ENCODE measurements at regions not wholly inside any gene's neighbourhood (a gene's known extent, or its start where the extent isn't known, plus 50 kb on each side); places are given as distances from the start of the nearest gene placed in this dataset.
"Not testable (repeated sequence)": the region's sequence is repeated elsewhere in the genome, so short reads cannot be mapped to it uniquely, and the experiment has no call there.

DNA sequence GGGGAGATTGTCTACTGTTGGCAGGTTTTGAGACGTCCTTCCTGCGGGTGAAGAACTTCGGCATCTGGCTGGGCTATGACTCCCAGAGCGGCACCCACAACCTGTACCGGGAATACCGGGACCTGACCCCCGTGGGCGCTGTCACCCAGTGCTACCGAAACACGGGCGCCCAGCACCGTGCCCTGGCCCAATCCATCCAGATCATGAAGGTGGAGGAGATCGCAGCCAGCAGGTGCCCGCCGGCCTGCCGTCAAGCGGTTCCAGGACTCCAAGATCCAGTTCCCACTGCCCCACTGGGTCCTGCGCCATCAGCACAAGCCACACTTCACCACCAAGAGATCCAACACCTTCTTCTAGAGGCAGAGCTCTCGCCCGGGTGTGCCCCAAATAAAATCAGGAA lies 194.9 kb upstream of the EPHA6 start:
- no peaks in the 10 kb centered on the region for H3K4me1 Mint-ChIP-seq
- peaks cover 0 to 29% (median 13%) of the 10 kb centered on the region in 6 donors for H3K9me3 Mint-ChIP-seq
- no peak for DNase-seq
- H3K36me3 Mint-ChIP-seq = no peaks in the 10 kb centered on the region
- H3K27ac Mint-ChIP-seq = no peak overlapping the region
- H3K27me3 Mint-ChIP-seq (ENCODE audit: low read depth in 3 of 3) = no peaks in the 10 kb centered on the region
- no peak overlapping the region for H3K4me3 Mint-ChIP-seq

- Mint-ChIP-seq H3K4me1 (no peaks in the 10 kb centered on the region), H3K9me3 (peaks cover 10 to 28% (median 21%) of the 10 kb centered on the region in 6 donors)
- DNase-seq = no peak
These were observed 191.5 kb upstream of the EPHA6 start for GRCh38 chr3:96622878-96623277.

GRCh38 chr3:96631050-96631449 lies 183.3 kb upstream of the EPHA6 start:
- Mint-ChIP-seq H3K4me3 (no peak overlapping the region), H3K9me3 (peaks cover 4 to 24% (median 12%) of the 10 kb centered on the region in 6 donors), H3K36me3 (peaks cover 0 to 3% (median 0%) of the 10 kb centered on the region in 3 donors), H3K27ac (no peak overlapping the region), H3K4me1 (no peaks in the 10 kb centered on the region), H3K27me3 (ENCODE audit: low read depth in 3 of 3) (no peaks in the 10 kb centered on the region)
- DNase-seq = no peak

More at GRCh38 chr3:96622878-96623277, 191.5 kb upstream of the EPHA6 start:
- H3K4me3 Mint-ChIP-seq = no peak overlapping the region
- no peaks in the 10 kb centered on the region for H3K27me3 Mint-ChIP-seq (ENCODE audit: low read depth in 3 of 3)
- no peak overlapping the region for H3K27ac Mint-ChIP-seq
- no peaks in the 10 kb centered on the region for H3K36me3 Mint-ChIP-seq

GRCh38 chr3:96646596-96646995 lies 167.8 kb upstream of the EPHA6 start:
- H3K27me3 Mint-ChIP-seq (ENCODE audit: low read depth in 3 of 3) = peaks cover 0 to 2% (median 0%) of the 10 kb centered on the region in 3 donors
- H3K36me3 Mint-ChIP-seq = peaks cover 0 to 3% (median 0%) of the 10 kb centered on the region in 3 donors
- no peak for DNase-seq
- H3K9me3 Mint-ChIP-seq = peaks cover 3 to 31% (median 14%) of the 10 kb centered on the region in 6 donors
- no peak overlapping the region for H3K4me3 Mint-ChIP-seq
- H3K4me1 Mint-ChIP-seq = no peaks in the 10 kb centered on the region
- H3K27ac Mint-ChIP-seq = no peak overlapping the region

GRCh38 chr3:96657710-96658109 lies 156.7 kb upstream of the EPHA6 start:
- DNase-seq = no peak
- Mint-ChIP-seq H3K36me3 (no peaks in the 10 kb centered on the region), H3K27ac (no peak overlapping the region), H3K9me3 (peaks cover 8 to 36% (median 19%) of the 10 kb centered on the region in 6 donors), H3K4me1 (no peaks in the 10 kb centered on the region), H3K4me3 (no peak overlapping the region), H3K27me3 (ENCODE audit: low read depth in 3 of 3) (no peaks in the 10 kb centered on the region)

DNA sequence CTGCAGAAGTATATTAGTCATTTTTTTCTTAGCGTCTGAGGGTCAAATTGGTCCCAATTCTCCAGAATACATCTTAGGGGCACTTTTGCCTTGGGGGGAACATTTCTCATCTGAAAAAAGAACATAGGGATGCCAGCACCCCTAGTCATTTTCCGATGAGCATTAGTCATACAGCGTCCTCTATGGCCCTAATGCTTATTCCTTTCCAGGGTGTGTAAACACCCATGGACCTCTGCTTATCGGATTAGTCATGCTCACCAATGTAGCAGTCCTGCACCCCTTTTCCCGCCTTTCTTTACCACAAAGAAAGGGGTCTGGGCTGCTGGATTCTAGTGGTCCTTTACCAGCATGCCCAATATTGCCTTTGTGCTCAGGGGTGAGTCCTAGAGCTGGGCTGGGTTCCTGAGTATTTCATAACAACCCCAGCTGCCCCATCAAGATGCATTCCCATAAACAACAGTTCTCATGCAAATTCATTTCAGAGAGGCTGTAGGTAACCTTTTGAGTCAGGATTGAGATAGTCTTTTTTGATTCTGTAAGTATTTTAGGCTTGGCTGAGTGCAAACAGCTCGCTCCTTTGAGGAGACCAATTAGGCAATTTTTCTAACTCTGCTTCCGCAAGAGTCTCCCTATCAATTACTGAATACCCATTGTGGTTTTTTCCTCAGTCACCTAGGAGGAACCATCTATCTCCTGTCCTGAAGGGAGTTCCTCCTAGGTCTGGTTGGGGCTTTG lies 142.4 kb upstream of the EPHA6 start:
- DNase-seq; H3K27ac Mint-ChIP-seq; H3K36me3 Mint-ChIP-seq; H3K4me1 Mint-ChIP-seq; H3K27me3 Mint-ChIP-seq (ENCODE audit: low read depth in 3 of 3); H3K4me3 Mint-ChIP-seq: not testable (repeated sequence)
- H3K9me3 Mint-ChIP-seq = peaks cover 10 to 55% (median 15%) of the 10 kb centered on the region in 6 donors

DNA sequence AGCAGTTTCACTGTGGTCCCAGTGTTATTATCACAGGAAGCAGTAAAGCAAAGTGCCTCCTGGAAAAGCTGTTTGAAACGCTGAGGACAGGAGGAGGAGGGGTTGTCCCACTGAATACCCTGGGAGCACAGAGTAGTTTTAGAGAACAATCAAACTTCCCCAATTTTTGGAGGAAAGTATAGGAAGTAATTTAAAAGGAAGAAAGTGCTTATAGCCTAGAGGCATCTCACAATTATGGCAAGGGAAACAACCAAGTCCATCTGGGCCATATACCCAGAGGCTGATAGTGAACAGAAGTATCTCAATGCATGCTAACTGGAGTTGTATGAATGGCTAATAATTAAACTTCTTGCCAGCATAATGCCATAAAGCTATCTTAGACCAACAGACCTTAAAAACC lies 137.2 kb upstream of the EPHA6 start:
- Mint-ChIP-seq H3K27ac (no peak overlapping the region), H3K4me3 (no peak overlapping the region), H3K4me1 (no peaks in the 10 kb centered on the region), H3K36me3 (peaks cover 0 to 6% (median 0%) of the 10 kb centered on the region in 3 donors), H3K9me3 (peaks cover 7 to 44% (median 19%) of the 10 kb centered on the region in 6 donors), H3K27me3 (ENCODE audit: low read depth in 3 of 3) (peaks cover 0 to 4% (median 0%) of the 10 kb centered on the region in 3 donors)
- no peak for DNase-seq

- Mint-ChIP-seq H3K4me1 (no peaks in the 10 kb centered on the region), H3K9me3 (peaks cover 7 to 38% (median 22%) of the 10 kb centered on the region in 6 donors), H3K27me3 (ENCODE audit: low read depth in 3 of 3) (peaks cover 0 to 2% (median 0%) of the 10 kb centered on the region in 3 donors), H3K4me3 (no peak overlapping the region), H3K27ac (no peak overlapping the region), H3K36me3 (peaks cover 0 to 6% (median 0%) of the 10 kb centered on the region in 3 donors)
- no peak for DNase-seq
These were observed 136.1 kb upstream of the EPHA6 start for GRCh38 chr3:96678325-96678724.

- no peaks in the 10 kb centered on the region for H3K4me1 Mint-ChIP-seq
- no peak for DNase-seq
- no peak overlapping the region for H3K4me3 Mint-ChIP-seq
- H3K27ac Mint-ChIP-seq = no peak overlapping the region
- H3K36me3 Mint-ChIP-seq = no peaks in the 10 kb centered on the region
- peaks cover 28 to 77% (median 45%) of the 10 kb centered on the region in 6 donors for H3K9me3 Mint-ChIP-seq
- H3K27me3 Mint-ChIP-seq (ENCODE audit: low read depth in 3 of 3) = peaks cover 0 to 2% (median 0%) of the 10 kb centered on the region in 3 donors
These were observed 113.8 kb upstream of the EPHA6 start for GRCh38 chr3:96700322-96701315.

- Mint-ChIP-seq H3K4me3 (no peak overlapping the region), H3K9me3 (peaks cover 19 to 47% (median 27%) of the 10 kb centered on the region in 6 donors), H3K36me3 (no peaks in the 10 kb centered on the region)
These were observed 108.5 kb upstream of the EPHA6 start for GRCh38 chr3:96705895-96706294.

DNA sequence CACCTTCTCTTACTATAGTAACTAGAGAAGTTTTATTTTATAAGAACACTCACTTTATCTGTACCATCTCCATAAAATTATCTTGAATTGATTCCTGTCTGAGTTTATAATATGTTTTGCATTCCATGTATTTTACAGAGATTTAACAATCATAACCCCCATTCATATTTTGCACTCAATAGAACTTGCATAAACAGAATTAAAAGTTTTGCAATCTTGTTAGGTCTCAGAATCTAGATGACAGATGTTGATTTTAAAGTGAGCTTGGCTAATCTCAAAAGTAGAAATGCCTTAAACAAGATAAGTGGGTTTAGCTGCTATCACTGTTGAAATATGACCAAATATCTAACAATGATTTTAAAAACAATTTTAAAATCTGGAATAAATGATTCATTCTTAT lies 107.9 kb upstream of the EPHA6 start:
- H3K27ac Mint-ChIP-seq = no peak overlapping the region
- no peaks in the 10 kb centered on the region for H3K36me3 Mint-ChIP-seq
- DNase-seq = no peak
- H3K9me3 Mint-ChIP-seq = peaks cover 16 to 42% (median 27%) of the 10 kb centered on the region in 6 donors
- no peaks in the 10 kb centered on the region for H3K4me1 Mint-ChIP-seq
- H3K4me3 Mint-ChIP-seq = no peak overlapping the region
- no peaks in the 10 kb centered on the region for H3K27me3 Mint-ChIP-seq (ENCODE audit: low read depth in 3 of 3)

More at GRCh38 chr3:96705895-96706294, 108.5 kb upstream of the EPHA6 start:
- Mint-ChIP-seq H3K27me3 (ENCODE audit: low read depth in 3 of 3) (no peaks in the 10 kb centered on the region), H3K4me1 (no peaks in the 10 kb centered on the region), H3K27ac (no peak overlapping the region)
- no peak for DNase-seq

GRCh38 chr3:96711816-96712215 lies 102.6 kb upstream of the EPHA6 start:
- no peak for DNase-seq
- peaks cover 3 to 28% (median 19%) of the 10 kb centered on the region in 6 donors for H3K9me3 Mint-ChIP-seq
- no peaks in the 10 kb centered on the region for H3K36me3 Mint-ChIP-seq

DNA sequence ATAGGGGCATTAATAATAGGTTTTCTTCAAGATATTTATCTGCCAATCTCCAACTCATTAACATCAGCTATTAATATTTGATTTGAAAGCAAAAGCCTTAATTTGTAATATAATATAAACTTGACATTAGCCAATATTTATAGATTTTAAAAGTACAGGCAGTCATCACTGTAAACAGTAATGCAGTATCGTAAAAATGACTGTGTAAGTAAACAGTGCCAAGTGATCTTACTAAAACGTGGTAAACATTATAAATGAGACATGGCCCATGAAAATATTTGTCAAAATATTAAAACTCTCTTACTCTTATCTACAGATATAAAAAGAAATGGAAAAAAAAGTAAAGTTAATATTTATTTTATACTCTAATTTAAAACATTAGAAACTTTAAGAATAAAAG lies 101.6 kb upstream of the EPHA6 start:
- no peak overlapping the region for H3K27ac Mint-ChIP-seq
- DNase-seq = no peak
- H3K4me1 Mint-ChIP-seq = no peaks in the 10 kb centered on the region
- H3K27me3 Mint-ChIP-seq (ENCODE audit: low read depth in 3 of 3) = no peaks in the 10 kb centered on the region
- no peak overlapping the region for H3K4me3 Mint-ChIP-seq
- peaks cover 3 to 28% (median 19%) of the 10 kb centered on the region in 6 donors for H3K9me3 Mint-ChIP-seq
- H3K36me3 Mint-ChIP-seq = no peaks in the 10 kb centered on the region

More at GRCh38 chr3:96711816-96712215, 102.6 kb upstream of the EPHA6 start:
- H3K4me1 Mint-ChIP-seq = no peaks in the 10 kb centered on the region
- no peaks in the 10 kb centered on the region for H3K27me3 Mint-ChIP-seq (ENCODE audit: low read depth in 3 of 3)
- H3K4me3 Mint-ChIP-seq = no peak overlapping the region
- no peak overlapping the region for H3K27ac Mint-ChIP-seq

DNA sequence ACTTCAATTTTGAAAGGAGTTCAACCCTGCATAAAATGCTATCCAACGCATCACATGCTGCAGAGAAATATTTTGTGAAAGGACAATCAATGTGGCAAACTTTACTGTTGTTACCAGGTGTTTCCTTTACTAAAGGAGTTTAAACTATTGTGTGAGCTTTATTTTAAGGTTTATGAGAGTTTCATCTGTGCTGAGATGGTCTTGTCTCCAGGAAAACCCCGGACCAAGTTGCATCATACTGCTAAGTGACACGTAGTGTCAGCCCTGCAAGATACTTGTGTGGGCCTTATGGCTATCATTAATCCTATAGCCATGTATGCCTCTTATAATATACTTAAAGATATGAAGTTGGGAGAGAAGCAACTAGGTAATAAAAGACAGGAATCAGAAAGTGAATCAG lies 94.5 kb upstream of the EPHA6 start:
- no peak for DNase-seq
- Mint-ChIP-seq H3K27me3 (ENCODE audit: low read depth in 3 of 3) (no peaks in the 10 kb centered on the region), H3K36me3 (no peaks in the 10 kb centered on the region), H3K4me3 (no peak overlapping the region), H3K27ac (no peak overlapping the region), H3K9me3 (peaks cover 5 to 26% (median 7%) of the 10 kb centered on the region in 6 donors), H3K4me1 (no peaks in the 10 kb centered on the region)
